Neural progenitor cell (in vitro differentiated cells): ENCODE measurements at regions not wholly inside any gene's neighbourhood (a gene's known extent, or its start where the extent isn't known, plus 50 kb on each side); places are given as distances from the start of the nearest gene placed in this dataset.

Source experiments
- EZH2phosphoT487 ChIP-seq: fragments of 200-600 bp; sonication (generic); IDR thresholded peaks from 2 replicates; pipeline ENCODE4 v1.6.1; 2017; ENCODE audit warnings: antibody characterized with exemption
- TF ChIP-seq, protein P1 (sequence below): fragments of 200-600 bp; sonication (generic); IDR thresholded peaks from 2 replicates; pipeline ENCODE4 v1.5.1; 2017; ENCODE audit warnings: antibody characterized with exemption, mild to moderate bottlenecking

- TF ChIP-seq, protein P1, sequence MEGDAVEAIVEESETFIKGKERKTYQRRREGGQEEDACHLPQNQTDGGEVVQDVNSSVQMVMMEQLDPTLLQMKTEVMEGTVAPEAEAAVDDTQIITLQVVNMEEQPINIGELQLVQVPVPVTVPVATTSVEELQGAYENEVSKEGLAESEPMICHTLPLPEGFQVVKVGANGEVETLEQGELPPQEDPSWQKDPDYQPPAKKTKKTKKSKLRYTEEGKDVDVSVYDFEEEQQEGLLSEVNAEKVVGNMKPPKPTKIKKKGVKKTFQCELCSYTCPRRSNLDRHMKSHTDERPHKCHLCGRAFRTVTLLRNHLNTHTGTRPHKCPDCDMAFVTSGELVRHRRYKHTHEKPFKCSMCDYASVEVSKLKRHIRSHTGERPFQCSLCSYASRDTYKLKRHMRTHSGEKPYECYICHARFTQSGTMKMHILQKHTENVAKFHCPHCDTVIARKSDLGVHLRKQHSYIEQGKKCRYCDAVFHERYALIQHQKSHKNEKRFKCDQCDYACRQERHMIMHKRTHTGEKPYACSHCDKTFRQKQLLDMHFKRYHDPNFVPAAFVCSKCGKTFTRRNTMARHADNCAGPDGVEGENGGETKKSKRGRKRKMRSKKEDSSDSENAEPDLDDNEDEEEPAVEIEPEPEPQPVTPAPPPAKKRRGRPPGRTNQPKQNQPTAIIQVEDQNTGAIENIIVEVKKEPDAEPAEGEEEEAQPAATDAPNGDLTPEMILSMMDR = no peak
- TF ChIP-seq EZH2phosphoT487 = no peak
Measured at GRCh38 chr3:176275113-176275512, 922.2 kb downstream of the TBL1XR1 start.
